ENCODE measurements at regions not wholly inside any gene's neighbourhood (a gene's known extent, or its start where the extent isn't known, plus 50 kb on each side); places are given as distances from the start of the nearest gene placed in this dataset.

DNA sequence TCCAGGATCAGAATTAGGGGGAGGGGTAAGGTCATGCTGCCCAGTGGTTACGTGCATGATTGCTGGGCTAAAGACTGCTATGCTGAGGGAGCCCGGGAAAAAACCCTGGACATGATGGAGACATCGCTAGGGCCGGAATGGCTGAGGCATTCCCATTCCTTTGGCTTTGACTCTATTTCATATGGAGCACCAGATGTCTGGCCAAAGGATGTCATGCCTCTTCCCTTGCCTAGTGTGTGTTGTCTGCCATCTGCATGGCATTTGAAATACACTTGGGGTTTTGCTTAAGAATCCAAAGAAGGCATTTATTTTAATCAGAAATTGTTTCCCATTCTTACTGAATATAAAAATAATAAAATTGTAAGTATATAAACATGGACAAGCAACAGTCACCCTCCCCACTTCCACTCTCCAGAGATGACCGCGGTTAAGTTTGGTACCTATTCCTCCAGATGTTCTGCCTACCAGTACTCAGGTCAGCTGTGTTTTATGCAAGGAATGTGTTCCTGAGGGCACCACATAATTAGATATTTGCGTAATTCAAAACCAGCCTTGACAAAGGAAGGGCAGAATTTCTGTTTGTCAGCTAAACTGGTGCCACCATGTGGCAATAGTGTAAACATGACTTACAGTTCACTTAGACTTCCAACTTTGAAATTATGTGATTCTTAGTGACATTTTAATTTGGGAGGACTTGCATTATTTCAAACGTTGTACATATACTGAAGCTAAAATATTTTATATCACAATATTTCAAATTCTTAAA, 105.9 kb downstream of the CT47B1 start:
- Histone ChIP-seq H3K36me3 (replicated peaks) (no peaks in the 10 kb centered on the region), H3K4me1 (no peaks in the 10 kb centered on the region), H3K9me3 (no peaks in the 10 kb centered on the region), H3K27me3 (ENCODE audit: low read depth) (no peaks in the 10 kb centered on the region), H3K4me3 (no peak overlapping the region)
- DNase-seq (ENCODE audit: low spot score in 2 of 2): peak; percentile 15 to 38
- in situ Hi-C loops (cut with MboI; ENCODE audit: low sequenced_read_pairs): no loop called here

DNA sequence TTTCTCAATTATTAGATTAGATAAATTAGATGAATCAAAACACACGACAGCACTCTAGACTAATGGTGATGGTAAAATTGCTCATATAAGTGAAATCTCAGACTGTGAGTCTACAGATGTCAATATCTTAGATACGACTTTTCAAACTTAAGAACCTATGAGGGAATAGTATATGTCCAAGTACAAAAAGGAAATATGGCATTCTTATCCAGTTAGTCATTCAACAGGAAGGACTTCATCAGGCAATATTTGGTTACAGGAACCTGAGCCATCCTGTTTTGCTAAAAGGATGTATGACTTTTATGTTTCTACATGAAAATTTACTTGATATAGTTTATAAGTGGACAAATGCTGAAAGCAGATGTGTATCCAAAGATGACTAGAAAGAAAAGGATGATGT, 107.0 kb downstream of the CT47B1 start:
- in situ Hi-C loops (cut with MboI; ENCODE audit: low sequenced_read_pairs): no loop called here
- no peak for DNase-seq (ENCODE audit: low spot score in 2 of 2)
- H3K4me1 ChIP-seq: no peaks in the 10 kb centered on the region
- H3K9me3 ChIP-seq: no peaks in the 10 kb centered on the region
- H3K4me3 ChIP-seq: no peak overlapping the region
- no peaks in the 10 kb centered on the region for H3K36me3 ChIP-seq (replicated peaks)
- H3K27me3 ChIP-seq (ENCODE audit: low read depth): no peaks in the 10 kb centered on the region

DNA sequence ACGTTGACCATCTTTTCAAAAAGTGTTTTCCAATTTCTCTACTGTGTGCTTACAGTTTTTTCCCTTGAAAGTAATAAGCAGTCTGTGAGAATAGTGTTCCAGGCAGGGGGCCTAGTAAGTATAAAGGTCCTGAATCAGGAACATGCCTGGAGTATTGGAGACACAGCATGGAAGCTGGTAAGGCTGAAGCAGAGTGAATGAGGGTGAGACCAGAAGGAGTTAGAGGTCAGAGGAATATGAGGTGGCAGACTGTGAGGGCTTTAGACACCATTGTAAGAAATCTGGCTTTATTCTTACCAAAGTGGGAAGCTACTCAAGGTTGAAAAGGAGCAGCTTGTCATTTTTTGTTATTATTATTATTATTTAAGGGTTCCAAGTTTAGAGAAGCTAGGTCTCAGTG, 107.4 kb downstream of the CT47B1 start:
- H3K4me1 ChIP-seq: no peaks in the 10 kb centered on the region
- no peak overlapping the region for H3K4me3 ChIP-seq
- no peaks in the 10 kb centered on the region for H3K9me3 ChIP-seq
- DNase-seq (ENCODE audit: low spot score in 2 of 2): no peak
- no peaks in the 10 kb centered on the region for H3K36me3 ChIP-seq (replicated peaks)
- in situ Hi-C loops (cut with MboI; ENCODE audit: low sequenced_read_pairs): no loop called here
- H3K27me3 ChIP-seq (ENCODE audit: low read depth): no peaks in the 10 kb centered on the region

DNA sequence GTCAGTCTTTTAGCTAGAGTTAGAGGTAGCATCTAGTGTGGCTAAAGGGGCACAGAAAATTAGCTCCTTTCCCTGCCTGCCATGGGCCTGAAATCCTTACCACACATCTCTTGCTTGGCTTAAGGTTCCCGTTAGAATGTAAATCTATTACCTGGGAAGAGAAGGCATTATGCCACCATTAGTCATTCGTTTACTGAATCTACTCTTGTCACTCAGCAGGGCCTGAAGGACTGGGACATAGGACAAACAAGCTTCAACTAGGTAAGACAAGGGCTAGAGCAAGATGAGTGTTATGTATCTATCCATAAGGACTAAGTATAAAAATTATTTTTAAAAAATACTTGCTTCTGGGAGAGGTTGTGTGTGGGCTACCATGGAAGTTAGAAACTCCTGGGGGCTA, 112.4 kb downstream of the CT47B1 start:
- Histone ChIP-seq H3K27me3 (ENCODE audit: low read depth) (no peaks in the 10 kb centered on the region), H3K4me3 (no peak overlapping the region), H3K36me3 (replicated peaks) (no peaks in the 10 kb centered on the region), H3K9me3 (no peaks in the 10 kb centered on the region), H3K4me1 (no peaks in the 10 kb centered on the region)
- no peak for DNase-seq (ENCODE audit: low spot score in 2 of 2)
- in situ Hi-C loops (cut with MboI; ENCODE audit: low sequenced_read_pairs): no loop called here

DNA sequence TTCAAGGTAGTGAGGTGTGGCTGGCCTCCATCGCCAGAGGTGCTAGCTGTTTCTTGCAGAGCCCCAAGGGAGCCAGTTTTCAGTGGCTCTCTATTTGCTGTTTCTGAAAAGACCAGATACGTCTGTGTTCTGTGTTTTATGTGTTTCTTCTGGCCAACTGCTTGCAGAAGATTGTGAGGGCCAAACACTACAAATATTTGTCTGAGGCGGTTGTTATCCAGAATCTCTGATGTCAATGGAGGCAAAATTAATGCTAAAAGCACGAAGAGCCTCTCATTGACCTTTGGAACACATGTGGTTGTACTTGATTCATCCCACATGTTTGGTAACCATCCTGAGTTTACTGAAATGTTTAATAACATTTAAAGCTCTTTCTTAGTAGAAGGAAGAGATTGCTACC, 113.9 kb downstream of the CT47B1 start:
- Histone ChIP-seq H3K27me3 (ENCODE audit: low read depth) (no peaks in the 10 kb centered on the region), H3K4me1 (no peaks in the 10 kb centered on the region; the same call in 1 of the 2 replicates), H3K4me3 (no peak overlapping the region), H3K9me3 (no peaks in the 10 kb centered on the region), H3K36me3 (replicated peaks) (no peaks in the 10 kb centered on the region)
- in situ Hi-C loops (cut with MboI; ENCODE audit: low sequenced_read_pairs): no loop called here
- DNase-seq (ENCODE audit: low spot score in 2 of 2): no peak

DNA sequence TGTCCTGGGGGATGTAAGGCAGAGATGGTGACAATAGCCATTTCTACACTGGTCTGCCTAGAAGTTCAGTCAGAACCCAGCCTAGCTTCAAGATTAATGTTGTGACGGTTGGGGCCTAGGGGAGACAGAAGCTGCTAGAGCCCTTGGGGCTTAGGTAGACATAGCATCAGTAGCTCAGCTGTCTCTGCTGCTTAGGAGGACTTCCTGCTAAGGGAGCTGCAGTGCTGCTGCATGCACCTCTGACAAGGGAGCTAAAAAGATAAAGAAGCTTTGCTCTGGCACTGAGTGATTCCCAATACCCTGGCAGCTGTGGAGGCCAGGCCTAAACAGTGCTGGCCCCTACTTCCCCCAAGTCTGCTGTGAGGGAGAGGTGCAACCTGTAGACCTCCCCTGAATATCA, 116.0 kb downstream of the CT47B1 start:
- Histone ChIP-seq H3K4me1 (peaks cover 6% of the 10 kb centered on the region), H3K27me3 (ENCODE audit: low read depth) (no peaks in the 10 kb centered on the region), H3K36me3 (replicated peaks) (no peaks in the 10 kb centered on the region), H3K4me3 (no peak overlapping the region), H3K9me3 (no peaks in the 10 kb centered on the region)
- DNase-seq (ENCODE audit: low spot score in 2 of 2): no peak
- in situ Hi-C loops (cut with MboI; ENCODE audit: low sequenced_read_pairs): loop anchor here (10.0 kb wide), 1 partner anchor 245 kb away; no protein-coding TSS in a partner anchor

DNA sequence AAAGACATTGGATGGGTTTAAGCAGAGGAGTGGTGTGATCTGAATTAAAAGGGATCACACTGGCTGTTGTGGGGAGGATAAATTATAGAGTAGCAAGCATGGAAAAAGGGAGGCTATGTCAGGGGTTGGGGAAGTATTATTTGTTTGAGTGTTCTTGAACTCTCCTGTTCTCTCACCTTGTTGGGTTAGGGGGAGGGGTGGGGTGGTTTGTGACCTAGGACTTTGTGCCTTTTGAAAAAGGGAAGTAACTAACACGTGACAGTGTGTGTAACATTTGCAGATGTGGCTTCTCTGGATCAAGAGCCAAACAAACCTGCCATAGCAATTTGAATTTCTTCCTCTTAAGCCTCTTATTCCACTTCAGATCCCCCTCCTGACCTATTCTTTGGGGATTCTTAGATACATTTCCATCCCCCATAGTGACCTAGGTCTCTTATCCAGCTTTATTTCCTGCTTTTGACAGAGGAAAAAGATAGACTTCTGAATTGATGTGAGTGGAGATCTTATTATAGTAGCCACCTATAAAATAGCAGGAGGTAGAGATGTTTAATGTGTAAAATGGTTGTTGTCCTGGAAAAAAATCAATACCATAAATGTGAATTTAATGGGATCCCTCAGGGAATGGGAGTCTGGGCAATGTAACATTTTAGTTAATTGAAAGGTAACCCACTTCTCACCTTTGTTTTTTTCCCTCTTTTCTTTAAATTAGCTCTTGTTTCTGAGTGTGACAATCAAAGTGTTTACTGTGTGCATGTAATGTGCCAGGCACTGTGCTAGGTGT, 120.4 kb downstream of the CT47B1 start:
- H3K4me1 ChIP-seq: peaks cover 7% of the 10 kb centered on the region
- H3K27me3 ChIP-seq (ENCODE audit: low read depth): no peaks in the 10 kb centered on the region
- H3K36me3 ChIP-seq (replicated peaks): no peaks in the 10 kb centered on the region
- in situ Hi-C loops (cut with MboI; ENCODE audit: low sequenced_read_pairs): loop anchor here (10.0 kb wide), 1 partner anchor 240 kb away; no protein-coding TSS in a partner anchor
- H3K4me3 ChIP-seq: no peak overlapping the region
- no peaks in the 10 kb centered on the region for H3K9me3 ChIP-seq
- no peak for DNase-seq (ENCODE audit: low spot score in 2 of 2)

DNA sequence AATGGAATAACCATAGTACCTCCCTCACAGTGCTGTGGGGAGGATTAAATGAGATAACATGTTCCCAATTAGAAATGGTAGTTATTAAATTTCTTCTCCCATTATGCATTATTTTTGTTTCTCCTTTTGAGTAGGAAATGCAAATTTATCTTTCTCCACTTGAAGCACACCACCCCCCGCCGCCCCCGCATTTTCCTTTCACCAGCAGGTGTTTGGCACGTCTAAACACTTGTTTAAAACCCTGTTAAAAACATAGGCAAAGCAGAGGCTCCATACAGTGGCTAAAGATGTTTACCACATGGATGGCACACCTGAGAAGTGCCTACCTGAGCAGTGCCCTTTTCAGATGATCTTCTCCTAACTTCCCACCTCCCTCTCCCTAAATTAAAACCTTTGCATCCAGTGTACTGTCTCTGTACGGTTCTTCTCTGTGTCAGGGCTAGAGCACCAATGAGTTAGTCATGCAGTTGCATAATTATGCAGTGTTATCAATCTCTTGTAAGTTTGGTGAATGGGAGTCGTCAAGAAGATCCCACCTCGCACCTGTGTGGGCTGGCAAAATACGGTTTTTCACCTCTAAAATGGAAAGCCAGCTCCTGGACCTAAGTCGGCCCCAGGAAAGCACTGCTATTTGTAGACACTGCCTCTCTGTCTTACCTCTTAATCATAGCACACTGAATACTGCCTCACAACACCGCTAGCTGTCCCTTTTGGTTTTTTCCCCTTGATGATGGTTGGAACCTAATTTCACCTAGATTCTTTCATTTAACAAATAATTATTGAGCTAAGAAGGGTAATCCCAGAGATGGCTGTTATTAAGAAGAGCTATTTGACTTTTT, 122.0 kb downstream of the CT47B1 start:
- Histone ChIP-seq H3K4me3 (no peak overlapping the region), H3K4me1 (peaks cover 7% of the 10 kb centered on the region), H3K27me3 (ENCODE audit: low read depth) (no peaks in the 10 kb centered on the region), H3K9me3 (no peaks in the 10 kb centered on the region), H3K36me3 (replicated peaks) (no peaks in the 10 kb centered on the region)
- DNase-seq (ENCODE audit: low spot score in 2 of 2): no peak
- in situ Hi-C loops (cut with MboI; ENCODE audit: low sequenced_read_pairs): loop anchor here (10.0 kb wide), 1 partner anchor 239 kb away; no protein-coding TSS in a partner anchor

DNA sequence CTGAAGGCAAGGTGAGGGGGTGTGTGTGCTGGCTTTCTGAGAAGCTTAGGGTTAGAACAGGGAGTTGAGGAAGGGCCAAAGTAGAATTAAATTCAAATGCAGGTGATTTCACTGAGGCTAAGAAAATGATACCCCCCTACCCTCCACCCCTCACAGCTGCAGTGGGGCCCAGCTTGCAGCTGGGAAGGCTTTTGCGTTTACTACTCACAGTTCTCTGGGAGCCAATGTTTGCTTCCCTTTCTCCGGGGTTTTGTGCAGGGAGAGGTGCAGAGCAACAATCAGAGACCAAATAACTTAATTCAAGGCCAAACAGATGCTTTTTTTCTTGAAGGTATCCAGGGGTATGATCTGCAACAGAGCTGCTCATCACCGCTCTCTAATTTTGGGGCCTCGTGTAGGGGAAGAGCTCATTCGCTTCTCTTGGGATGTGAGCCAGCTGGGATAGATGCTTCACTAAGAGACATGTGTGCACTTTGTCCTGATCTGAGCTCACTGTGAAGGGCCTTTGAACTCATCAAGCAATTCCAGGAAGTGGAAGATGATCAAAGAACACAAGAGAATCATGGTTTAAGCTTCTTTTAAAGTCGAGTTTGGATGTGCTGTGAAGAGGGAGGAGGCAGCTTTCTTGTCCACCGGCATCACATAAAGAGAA, 122.7 kb upstream of the C1GALT1C1 start:
- Histone ChIP-seq H3K9me3 (no peaks in the 10 kb centered on the region), H3K4me3 (no peak overlapping the region), H3K27me3 (ENCODE audit: low read depth) (no peaks in the 10 kb centered on the region), H3K36me3 (replicated peaks) (no peaks in the 10 kb centered on the region), H3K4me1 (peaks cover 7% of the 10 kb centered on the region)
- in situ Hi-C loops (cut with MboI; ENCODE audit: low sequenced_read_pairs): loop anchor here (10.0 kb wide), 1 partner anchor 238 kb away; no protein-coding TSS in a partner anchor
- no peak for DNase-seq (ENCODE audit: low spot score in 2 of 2)

DNA sequence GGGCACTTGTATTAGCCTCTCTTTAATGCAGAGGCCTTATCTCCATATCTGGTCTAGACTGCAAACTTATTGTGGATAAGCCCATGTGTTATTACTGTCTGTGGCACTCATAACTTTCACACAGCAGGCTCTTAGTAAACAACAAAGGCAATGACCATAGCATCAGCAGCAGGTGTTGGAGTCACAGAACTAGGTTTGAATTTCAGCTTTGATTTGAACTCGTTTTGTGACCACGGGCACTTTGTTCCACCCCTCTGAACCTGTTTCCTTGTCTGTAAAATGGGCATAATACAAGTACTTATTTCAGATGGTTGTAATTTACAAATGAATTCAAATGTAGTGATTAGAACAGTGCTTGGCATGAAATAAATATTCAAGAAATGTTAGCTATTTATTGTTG, 121.8 kb upstream of the C1GALT1C1 start:
- Histone ChIP-seq H3K4me1 (peaks cover 7% of the 10 kb centered on the region), H3K9me3 (no peaks in the 10 kb centered on the region), H3K4me3 (no peak overlapping the region), H3K27me3 (ENCODE audit: low read depth) (no peaks in the 10 kb centered on the region), H3K36me3 (replicated peaks) (no peaks in the 10 kb centered on the region)
- no peak for DNase-seq (ENCODE audit: low spot score in 2 of 2)
- in situ Hi-C loops (cut with MboI; ENCODE audit: low sequenced_read_pairs): loop anchor here (10.0 kb wide), 1 partner anchor 237 kb away; no protein-coding TSS in a partner anchor

DNA sequence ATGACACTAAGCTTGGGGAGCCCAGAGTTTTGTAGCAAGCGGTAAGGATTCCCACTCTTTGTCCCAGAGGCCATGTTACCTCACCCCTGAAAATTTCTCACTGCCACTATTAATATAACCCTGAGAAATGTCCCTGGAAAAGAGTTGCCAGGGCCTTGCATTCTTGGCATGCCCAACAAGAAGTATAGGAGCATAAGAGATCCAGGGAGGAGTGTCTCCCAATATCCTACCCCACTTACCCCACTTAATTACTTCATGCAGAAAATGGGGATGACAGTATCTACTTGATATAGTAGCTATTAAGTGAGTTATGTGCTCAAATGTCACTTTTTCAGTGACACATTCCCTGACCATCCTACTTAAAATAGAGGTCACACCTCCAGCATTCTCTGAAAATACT, 120.5 kb upstream of the C1GALT1C1 start:
- no peaks in the 10 kb centered on the region for H3K27me3 ChIP-seq (ENCODE audit: low read depth)
- no peak overlapping the region for H3K4me3 ChIP-seq
- DNase-seq (ENCODE audit: low spot score in 2 of 2): no peak
- peaks cover 7% of the 10 kb centered on the region for H3K4me1 ChIP-seq
- H3K9me3 ChIP-seq: no peaks in the 10 kb centered on the region
- no peaks in the 10 kb centered on the region for H3K36me3 ChIP-seq (replicated peaks)
- in situ Hi-C loops (cut with MboI; ENCODE audit: low sequenced_read_pairs): loop anchor here (10.0 kb wide), 1 partner anchor 236 kb away; no protein-coding TSS in a partner anchor

DNA sequence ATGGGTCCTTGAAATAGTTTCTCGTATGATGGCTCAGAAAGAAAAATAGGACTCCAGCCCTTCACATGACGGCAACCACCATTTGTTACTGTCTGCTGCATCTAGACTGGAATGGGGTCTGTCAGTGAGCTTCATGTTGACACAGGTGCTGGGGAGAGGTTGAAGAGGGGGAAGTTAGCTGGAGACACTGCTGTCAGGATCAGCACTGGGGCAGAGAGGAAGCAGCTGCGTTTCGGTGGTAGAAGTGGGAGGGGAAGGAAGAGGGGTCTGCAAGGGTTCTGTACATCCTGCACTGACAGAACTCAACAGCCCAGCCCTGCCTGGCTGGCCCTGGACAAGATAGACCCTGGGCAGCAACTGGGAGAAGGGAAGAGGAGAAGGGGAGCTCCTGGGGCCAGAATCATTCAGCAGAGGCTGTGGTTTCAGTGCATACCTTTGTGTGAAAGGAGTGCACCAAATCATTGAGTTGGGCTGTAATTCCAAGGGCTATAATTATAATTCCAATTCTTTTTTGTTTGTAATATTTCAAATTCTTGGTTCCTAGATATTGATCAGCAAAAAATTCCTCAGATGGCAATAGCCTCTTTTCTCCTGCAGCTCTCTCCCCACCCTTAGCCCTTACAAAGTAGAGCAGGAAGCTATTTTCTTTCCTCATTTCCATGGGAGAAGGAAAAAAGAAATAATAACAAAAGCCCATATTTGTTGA, 119.4 kb upstream of the C1GALT1C1 start:
- in situ Hi-C loops (cut with MboI; ENCODE audit: low sequenced_read_pairs): no loop called here
- no peak overlapping the region for H3K4me3 ChIP-seq
- H3K36me3 ChIP-seq (replicated peaks): no peaks in the 10 kb centered on the region
- H3K27me3 ChIP-seq (ENCODE audit: low read depth): no peaks in the 10 kb centered on the region
- DNase-seq (ENCODE audit: low spot score in 2 of 2): no peak
- no peaks in the 10 kb centered on the region for H3K9me3 ChIP-seq
- no peaks in the 10 kb centered on the region for H3K4me1 ChIP-seq

DNA sequence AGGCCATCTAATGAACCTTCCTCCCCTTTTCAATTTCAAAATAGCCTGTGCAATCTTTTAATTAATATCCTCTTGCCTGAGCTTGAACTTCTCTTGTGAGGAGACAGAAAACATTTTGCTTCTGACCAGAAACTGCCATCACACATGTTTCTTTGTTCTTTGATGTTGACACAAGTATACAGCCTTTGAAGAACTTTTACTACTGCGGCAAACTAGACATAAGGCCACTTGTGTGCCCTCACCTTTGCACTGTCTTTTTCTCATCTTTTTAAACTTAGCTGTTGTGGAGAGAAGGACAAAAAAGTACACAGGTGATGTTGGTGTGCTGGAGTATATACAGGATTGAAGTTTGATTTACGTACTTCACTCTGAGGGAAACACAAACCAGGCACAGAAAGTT, 116.3 kb upstream of the C1GALT1C1 start:
- Histone ChIP-seq H3K27me3 (ENCODE audit: low read depth) (no peaks in the 10 kb centered on the region), H3K4me3 (no peak overlapping the region), H3K4me1 (no peaks in the 10 kb centered on the region), H3K9me3 (no peaks in the 10 kb centered on the region), H3K36me3 (replicated peaks) (no peaks in the 10 kb centered on the region)
- DNase-seq (ENCODE audit: low spot score in 2 of 2): no peak
- in situ Hi-C loops (cut with MboI; ENCODE audit: low sequenced_read_pairs): no loop called here
